OCI-LY7 (cell line): ENCODE measurements at regions not wholly inside any gene's neighbourhood (a gene's known extent, or its start where the extent isn't known, plus 50 kb on each side); places are given as distances from the start of the nearest gene placed in this dataset.

Experiments
- CTCF ChIP-seq: fragments of 200-600 bp; sonication (generic); conservative IDR thresholded peaks from 2 replicates; pipeline ENCODE4 v1.5.1; 2014; ENCODE audit warnings: mild to moderate bottlenecking, antibody characterized with exemption, low read length, moderate library complexity, mixed read lengths
- EZH2phosphoT487 ChIP-seq: fragments of 200-600 bp; sonication (generic); IDR thresholded peaks from 2 replicates; pipeline ENCODE4 v1.6.1; 2018; ENCODE audit warnings: low read depth, borderline replicate concordance, mild to moderate bottlenecking, mixed run types, antibody characterized with exemption, low read length, moderate library complexity, mixed read lengths

- TF ChIP-seq CTCF (no peak), EZH2phosphoT487 (no peak)
These were observed 265.1 kb upstream of the DAB2 start for GRCh38 chr5:39689919-39690318.
